ENCODE measurements at regions not wholly inside any gene's neighbourhood (a gene's known extent, or its start where the extent isn't known, plus 50 kb on each side); places are given as distances from the start of the nearest gene placed in this dataset.

GRCh38 chr2:207226671-207227061 is 60.9 kb upstream of the KLF7 start:
- no peak overlapping the region for H3K4me2 ChIP-seq (ENCODE audit: low read length)
- H4K20me1 ChIP-seq (ENCODE audit: insufficient read depth): no peaks in the 10 kb centered on the region
- H3K79me2 ChIP-seq (replicated peaks; ENCODE audit: insufficient read depth, low read length): no peaks in the 10 kb centered on the region
- H3K4me3 ChIP-seq (ENCODE audit: low read length): no peak overlapping the region
- TF ChIP-seq TAF1 (IDR thresholded peaks at IDR 0.05; ENCODE audit: low read depth): no peak
- TF ChIP-seq REST (IDR thresholded peaks at IDR 0.05; ENCODE audit: borderline replicate concordance): no peak
- TF ChIP-seq POLR2AphosphoS5 (IDR thresholded peaks at IDR 0.05): no peak
- no peak for TF ChIP-seq CTCF (IDR thresholded peaks at IDR 0.05; ENCODE audit: poor library complexity, severe bottlenecking)
- TF ChIP-seq MXI1 (conservative IDR thresholded peaks at IDR 0.05; ENCODE audit: poor library complexity, severe bottlenecking): no peak
- TF ChIP-seq EZH2 (IDR thresholded peaks at IDR 0.05; ENCODE audit: borderline replicate concordance, insufficient read depth, low read length, poor library complexity, severe bottlenecking): no peak
- TF ChIP-seq SMC3 (conservative IDR thresholded peaks at IDR 0.05; ENCODE audit: poor library complexity): no peak
- TF ChIP-seq RAD21 (conservative IDR thresholded peaks at IDR 0.05): no peak
- TF ChIP-seq EP300 (conservative IDR thresholded peaks at IDR 0.05; ENCODE audit: poor library complexity, severe bottlenecking): no peak
- H3F3A ChIP-seq (ENCODE audit: insufficient read depth, low read length, poor library complexity, severe bottlenecking): no peaks in the 10 kb centered on the region
- H3K9me3 ChIP-seq (ENCODE audit: low read length): no peaks in the 10 kb centered on the region
- no peak overlapping the region for H2AFZ ChIP-seq (ENCODE audit: low read depth, low read length)
- no peaks in the 10 kb centered on the region for H3K9me2 ChIP-seq (ENCODE audit: insufficient read depth, low read length)
- H3K9ac ChIP-seq (ENCODE audit: low read length): no peak overlapping the region
- H3K27me3 ChIP-seq (ENCODE audit: insufficient read depth, low read depth, low read length): no peaks in the 10 kb centered on the region
- no peaks in the 10 kb centered on the region for H3K36me3 ChIP-seq (ENCODE audit: insufficient read depth, low read length)
- H3K27ac ChIP-seq (ENCODE audit: low read length): no peak overlapping the region

GRCh38 chr2:207227062-207227748 is 61.5 kb upstream of the KLF7 start:
- no peak overlapping the region for H3K4me3 ChIP-seq (ENCODE audit: low read length)
- no peak overlapping the region for H3K9ac ChIP-seq (ENCODE audit: low read length)
- H3K36me3 ChIP-seq (ENCODE audit: insufficient read depth, low read length): no peaks in the 10 kb centered on the region
- H2AFZ ChIP-seq (ENCODE audit: low read depth, low read length): no peak overlapping the region
- no peaks in the 10 kb centered on the region for H3K9me2 ChIP-seq (ENCODE audit: insufficient read depth, low read length)
- H3K27me3 ChIP-seq (ENCODE audit: insufficient read depth, low read depth, low read length): no peaks in the 10 kb centered on the region
- no peaks in the 10 kb centered on the region for H3K9me3 ChIP-seq (ENCODE audit: low read length)
- H3K27ac ChIP-seq (ENCODE audit: low read length): no peak overlapping the region
- TF ChIP-seq SMC3 (conservative IDR thresholded peaks at IDR 0.05; ENCODE audit: poor library complexity) (no peak), EZH2 (IDR thresholded peaks at IDR 0.05; ENCODE audit: borderline replicate concordance, insufficient read depth, low read length, poor library complexity, severe bottlenecking) (no peak), REST (IDR thresholded peaks at IDR 0.05; ENCODE audit: borderline replicate concordance) (no peak), POLR2AphosphoS5 (IDR thresholded peaks at IDR 0.05) (no peak), MXI1 (conservative IDR thresholded peaks at IDR 0.05; ENCODE audit: poor library complexity, severe bottlenecking) (no peak), TAF1 (IDR thresholded peaks at IDR 0.05; ENCODE audit: low read depth) (no peak), RAD21 (conservative IDR thresholded peaks at IDR 0.05) (no peak), CTCF (IDR thresholded peaks at IDR 0.05; ENCODE audit: poor library complexity, severe bottlenecking) (no peak), EP300 (conservative IDR thresholded peaks at IDR 0.05; ENCODE audit: poor library complexity, severe bottlenecking) (no peak)
- no peak overlapping the region for H3K4me2 ChIP-seq (ENCODE audit: low read length)
- no peaks in the 10 kb centered on the region for H4K20me1 ChIP-seq (ENCODE audit: insufficient read depth)
- no peaks in the 10 kb centered on the region for H3F3A ChIP-seq (ENCODE audit: insufficient read depth, low read length, poor library complexity, severe bottlenecking)
- H3K79me2 ChIP-seq (replicated peaks; ENCODE audit: insufficient read depth, low read length): no peaks in the 10 kb centered on the region
